HG03045 (cell line): ENCODE measurements at regions not wholly inside any gene's neighbourhood (a gene's known extent, or its start where the extent isn't known, plus 50 kb on each side); places are given as distances from the start of the nearest gene placed in this dataset.

Experiments
- ATAC-seq: cut with Tn5 transposase; IDR thresholded peaks from one replicate; pipeline ENCODE4 v1.9.1; 2021; ENCODE audit warnings: mild to moderate bottlenecking, moderate library complexity; ENCODE audit not compliant: unreplicated experiment

DNA sequence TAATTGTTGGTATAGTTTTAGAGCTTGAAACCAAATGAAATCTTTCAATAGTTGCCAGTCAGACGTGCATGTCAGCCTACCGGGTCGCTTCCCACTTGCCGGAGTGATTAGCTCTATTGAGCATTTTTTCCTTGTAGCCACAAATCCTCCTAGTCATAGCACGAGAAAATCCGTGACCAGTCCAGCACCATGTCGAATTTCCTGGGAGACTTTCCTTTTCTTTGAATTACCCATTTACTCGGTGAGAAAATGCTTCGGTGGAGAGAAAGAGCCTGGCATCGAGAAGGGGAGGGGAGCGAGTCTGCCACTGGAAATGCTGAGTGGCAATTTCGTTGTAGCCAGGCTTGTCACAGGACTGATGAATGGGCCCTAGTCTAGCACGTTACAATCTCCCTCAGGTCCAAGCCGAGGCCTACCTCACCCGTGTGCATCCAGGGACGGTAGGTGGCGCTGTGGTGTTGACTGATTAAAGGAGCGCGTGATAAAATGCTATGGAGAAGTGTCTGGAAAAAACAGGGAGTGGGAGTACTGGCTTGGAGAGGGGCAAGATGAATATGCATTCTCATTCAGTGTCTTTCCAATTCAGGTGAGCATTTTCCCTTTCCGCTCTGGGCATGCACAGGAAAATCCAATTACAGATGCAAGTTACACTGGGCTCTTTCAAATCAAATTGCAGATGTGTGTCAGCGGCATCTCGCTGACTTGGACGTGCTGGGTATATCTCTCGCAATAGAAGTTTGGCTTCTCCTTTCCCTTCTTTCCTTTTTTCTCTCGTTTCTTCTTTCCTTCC lies 238.8 kb downstream of the EDEM1 start:
- ATAC-seq: peak; percentile 43

DNA sequence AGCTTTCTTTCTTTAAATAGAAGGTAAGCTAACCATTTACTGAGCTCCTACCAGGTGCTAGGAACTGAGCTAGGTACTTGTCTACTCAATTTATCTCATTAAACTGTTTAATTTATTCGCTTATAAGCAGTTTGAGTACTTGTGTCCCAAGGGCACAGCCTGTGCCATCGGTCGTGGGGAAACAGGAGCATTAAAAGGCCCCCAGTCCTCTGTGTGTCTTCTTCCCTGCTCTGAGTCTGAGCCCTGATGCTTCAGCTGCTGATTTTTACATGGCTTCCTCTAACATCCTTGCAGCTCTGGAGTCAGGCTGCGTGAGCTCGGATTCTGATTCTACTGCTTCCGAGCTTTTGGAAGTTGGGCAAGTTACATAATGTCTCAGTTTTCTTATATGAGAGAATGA lies 239.5 kb downstream of the EDEM1 start:
- no peak for ATAC-seq

DNA sequence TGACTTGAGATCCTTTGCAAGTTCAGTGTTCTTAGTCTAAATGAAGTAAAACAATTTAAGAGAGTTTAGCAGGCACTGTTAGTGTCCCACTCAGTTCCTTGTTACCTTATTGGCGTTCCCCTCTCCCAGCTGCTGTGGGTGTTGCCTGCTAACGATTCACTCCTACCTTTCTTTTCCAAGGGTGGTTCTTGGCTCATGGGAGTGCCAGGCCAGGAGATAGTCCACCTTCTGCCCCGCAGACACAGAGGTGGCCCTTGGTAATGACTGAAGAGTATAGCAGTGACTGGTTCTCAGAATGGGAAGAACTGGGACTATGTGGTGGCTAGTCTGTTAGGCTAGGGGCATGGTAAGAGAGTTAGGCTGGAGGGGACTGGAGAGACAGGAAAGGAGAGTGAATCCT lies 240.4 kb downstream of the EDEM1 start:
- no peak for ATAC-seq

DNA sequence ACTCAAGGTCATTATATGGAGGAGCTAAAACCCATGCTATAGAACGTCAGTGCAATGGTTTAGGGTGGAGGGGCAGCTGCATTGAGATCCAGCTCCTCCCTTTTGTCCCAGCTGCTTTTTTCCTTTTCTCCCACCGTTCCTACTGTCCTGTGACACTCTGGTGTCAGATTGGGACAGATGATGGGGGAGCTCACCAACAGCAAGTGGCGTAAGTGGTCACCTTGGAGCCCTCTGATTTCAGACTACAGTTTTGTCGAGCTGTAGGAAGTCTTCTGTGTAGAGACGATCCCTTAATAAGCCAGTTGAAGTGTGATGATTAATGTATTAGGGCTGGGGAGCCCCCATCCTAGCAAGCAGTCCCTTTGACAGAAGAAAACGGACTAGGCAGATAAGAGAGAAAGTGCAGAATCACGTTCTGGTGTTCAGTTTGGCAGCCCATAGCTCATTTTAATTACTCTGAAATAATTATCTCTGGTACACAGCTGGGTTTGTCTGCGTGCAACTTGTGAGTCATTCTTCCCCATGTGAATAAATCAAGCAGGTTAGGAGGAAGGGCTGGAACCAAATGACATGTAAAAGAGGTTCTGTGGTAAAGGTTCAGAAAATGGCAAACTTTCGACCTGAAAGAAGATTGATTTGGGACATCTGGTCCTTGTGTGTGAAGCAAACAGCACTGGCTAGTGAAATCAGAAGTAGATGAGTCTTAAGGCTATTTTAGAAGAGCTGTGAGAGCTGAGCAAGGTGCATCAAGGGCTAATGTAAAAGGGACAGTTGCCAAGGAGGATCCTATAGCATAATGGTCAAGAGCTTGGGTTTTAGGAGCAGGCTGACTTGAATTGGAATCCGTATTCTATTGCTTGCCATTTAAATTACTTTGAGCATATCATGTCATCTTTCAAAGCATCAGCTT lies 241.4 kb downstream of the EDEM1 start:
- peak; percentile 88 for ATAC-seq

DNA sequence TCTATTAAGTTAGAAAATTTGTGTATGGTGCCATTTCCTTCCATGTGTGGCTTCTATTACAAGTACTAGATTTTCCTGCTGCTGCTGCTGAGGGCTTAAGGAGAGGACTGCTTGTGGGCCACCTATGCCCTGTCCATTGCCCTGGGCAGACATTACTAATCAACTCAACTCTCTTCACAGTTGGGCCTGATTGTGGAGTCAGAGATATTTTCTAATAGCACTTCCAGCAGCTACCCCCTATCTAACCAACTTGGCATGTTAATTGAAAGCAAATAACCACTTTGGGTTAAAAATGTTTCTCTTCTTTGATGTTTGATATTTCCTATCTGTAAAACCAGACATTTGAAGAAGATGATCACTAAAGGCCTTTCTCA lies 242.0 kb downstream of the EDEM1 start:
- no peak for ATAC-seq

DNA sequence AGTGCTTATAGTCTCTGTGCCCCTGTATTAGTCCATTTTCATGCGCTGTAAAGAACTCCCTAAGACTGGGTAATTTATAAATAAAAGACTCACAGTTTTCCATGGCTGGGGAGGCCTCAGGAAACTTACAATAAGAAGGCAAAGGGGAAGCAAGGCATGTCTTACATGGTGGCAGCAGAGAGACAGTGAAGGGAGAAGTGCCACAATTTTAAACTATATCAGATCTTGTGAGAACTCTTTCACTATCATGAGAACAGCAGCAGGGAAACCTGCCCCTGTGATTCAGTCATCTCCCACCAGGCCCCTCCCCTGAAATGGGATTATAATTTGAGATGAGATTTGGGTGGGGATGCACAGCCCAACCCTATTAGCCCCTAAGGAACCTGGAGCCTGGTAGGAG lies 243.2 kb downstream of the EDEM1 start:
- ATAC-seq: no peak

DNA sequence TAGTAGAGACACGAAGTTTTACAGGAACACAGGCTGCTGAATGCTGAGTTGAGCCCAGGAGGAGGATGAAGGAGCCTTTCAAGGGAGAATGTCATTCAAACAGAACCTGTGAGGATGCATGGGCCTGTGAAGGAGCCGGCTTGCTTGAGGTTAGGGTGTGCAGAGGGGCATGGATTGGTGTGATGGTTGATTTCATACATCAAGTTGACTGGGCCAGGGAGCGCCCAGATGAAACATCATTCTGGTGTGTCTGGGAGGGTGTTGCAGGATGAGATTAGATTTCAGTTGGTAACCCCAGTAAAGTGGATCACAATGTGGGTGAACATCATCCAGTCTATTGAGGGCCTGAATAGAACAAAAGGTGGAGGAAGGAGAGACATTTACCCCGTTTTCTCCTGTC lies 243.6 kb downstream of the EDEM1 start:
- ATAC-seq: no peak

DNA sequence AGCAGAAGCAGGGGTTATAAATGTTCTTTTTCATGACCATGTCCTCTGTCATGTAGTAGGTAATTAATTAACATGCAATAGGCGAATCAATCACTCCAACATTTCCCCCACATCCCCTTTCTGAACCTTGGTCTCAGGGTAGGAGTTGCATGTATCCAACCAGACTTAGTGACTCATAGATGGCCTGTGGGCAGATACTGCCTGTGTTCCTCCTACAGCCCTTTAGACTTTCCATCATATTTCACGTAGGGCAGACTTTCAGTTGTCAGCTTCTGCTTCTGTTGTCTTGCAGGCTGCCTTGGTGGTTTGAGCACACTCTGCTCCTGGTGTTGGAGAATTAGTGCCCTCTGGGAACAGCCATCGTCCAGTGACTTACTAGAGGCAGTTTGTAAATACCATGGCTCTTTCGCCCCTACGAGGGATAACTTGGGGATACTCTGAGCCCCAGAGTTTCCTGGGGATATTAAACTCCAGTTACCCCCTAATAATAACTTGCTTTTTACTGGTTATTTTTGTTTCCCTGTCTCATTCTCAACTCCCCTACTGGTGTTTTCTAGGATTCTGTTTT lies 244.4 kb downstream of the EDEM1 start:
- no peak for ATAC-seq

DNA sequence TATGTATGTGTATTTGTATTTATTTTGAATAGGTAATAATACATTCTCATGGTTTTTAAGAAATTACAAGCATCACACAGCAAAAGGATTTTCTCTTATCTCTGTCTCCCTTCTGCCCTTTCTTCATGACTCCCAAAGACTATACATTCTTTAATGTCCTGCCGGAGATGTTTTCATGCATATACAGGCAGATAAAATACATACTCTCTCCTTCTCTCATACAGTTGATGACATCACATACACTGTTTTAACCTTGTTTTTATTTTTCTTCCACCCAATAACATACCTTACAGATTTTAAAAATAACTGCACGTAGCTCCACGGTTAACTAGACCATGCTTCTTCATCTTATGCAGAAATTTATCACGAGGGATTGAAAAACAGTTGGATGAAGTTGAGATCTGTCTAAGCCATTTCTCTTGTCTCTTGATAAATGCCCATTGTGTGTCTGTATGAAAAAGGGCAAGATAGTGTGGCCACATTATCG lies 249.8 kb downstream of the EDEM1 start:
- ATAC-seq: no peak

DNA sequence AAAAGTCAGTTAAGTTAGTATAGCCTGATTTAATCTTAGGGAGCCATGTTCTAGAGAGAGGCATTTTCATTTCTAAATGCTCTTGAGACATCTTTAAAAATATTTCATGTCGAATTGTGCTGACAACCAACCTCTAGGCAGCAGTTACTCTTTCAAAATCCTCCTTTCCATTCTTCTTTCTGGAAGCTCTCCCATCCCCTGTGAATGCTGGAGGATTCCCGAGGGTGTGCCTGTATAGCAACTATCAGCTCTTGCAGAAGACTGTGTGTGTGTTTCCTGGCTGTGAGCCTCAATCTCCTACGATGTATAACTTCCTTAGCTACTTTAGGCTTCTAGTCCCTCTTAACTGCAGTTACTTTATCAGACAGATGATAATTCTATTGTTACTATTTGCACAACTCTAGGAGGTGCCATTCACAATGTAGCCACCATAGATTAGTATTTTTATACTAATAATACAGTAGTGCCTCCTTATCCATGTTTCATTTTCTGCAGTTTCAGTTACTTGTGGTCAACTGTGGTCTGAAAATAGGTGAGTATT lies 250.3 kb downstream of the EDEM1 start:
- ATAC-seq: no peak

DNA sequence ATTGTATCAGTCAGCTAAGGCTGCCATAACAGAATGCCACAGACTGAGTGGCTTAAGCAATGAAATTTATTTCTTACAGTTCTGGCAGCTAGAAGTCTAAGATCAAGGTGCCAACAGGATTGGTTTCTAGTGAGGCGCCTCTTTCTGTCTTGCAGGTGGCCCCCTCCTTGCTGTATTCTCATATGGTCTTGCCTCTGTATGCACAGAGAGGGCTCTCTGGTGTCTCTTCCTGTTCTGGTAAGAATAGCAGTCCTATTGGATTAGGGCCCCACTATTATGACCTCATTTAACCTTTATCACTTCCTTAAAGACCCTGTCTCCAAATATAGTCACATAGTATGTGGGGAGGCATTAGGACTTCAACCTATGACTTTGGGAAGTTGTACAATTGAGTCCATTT lies 253.9 kb downstream of the EDEM1 start:
- ATAC-seq: no peak

DNA sequence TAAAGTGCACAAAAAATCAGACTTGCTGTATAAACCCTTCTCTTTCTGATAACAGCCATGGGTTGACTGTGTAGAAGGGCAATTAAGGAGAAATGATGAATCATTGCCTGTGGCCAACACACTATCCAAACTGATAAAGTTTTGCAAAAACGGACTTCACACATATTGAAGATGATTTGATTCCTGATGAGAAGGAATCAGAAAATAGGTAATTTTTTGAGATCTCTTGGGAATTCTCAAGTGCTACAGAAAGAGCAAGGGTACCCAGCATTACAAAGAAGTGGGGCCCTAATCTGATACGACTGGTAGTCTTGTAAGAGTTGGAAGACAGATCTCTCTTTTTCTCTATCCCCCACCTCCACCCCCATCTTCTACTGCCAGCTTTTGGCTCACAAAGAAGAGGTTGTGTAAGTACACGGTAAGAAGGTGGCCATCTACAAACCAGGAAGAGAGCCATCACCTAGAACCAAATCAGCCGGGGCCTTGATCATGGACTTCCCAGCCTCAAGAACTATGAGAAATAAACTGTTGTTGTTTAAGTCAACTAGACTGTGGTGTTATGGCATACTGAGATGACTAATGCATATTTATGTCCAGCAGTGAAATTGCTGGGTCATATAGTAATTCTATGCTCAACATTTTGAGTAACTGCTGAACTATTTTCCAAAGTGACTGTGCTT lies 254.7 kb downstream of the EDEM1 start:
- ATAC-seq: no peak

DNA sequence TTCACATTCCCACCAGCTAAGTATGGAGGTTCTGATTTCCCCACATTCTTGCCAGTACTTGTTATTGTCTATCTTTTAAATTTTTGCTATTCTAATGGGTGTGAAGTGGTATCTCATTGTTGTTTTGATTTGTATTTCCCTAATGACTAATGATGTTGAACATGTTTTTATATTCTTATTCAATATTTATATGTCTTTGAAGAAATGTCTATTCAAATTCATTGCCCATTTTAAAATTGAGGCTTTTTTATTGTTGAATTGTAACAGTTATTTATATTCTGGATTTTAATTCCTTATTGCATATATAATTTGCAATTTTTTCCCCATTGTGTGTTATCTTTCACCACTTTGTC lies 255.3 kb downstream of the EDEM1 start:
- ATAC-seq: no peak

DNA sequence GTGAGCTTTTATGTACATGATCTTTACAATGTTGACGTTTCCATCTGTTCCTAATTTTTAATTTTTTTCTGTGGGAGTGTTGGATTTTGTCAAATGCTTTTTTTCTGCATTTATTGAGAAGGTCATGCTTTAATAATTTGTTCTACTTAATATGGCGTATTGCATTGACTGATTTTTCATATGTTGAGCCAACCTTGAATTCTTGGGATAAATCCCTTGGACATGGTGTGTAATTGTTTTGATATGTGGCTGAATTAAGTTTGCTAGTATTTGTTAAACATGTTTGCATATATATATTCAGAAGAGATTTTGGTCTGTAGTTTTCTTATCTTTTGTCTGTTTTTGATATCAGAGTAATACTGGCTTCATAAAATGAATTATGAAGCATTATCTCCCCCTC lies 256.7 kb downstream of the EDEM1 start:
- no peak for ATAC-seq

DNA sequence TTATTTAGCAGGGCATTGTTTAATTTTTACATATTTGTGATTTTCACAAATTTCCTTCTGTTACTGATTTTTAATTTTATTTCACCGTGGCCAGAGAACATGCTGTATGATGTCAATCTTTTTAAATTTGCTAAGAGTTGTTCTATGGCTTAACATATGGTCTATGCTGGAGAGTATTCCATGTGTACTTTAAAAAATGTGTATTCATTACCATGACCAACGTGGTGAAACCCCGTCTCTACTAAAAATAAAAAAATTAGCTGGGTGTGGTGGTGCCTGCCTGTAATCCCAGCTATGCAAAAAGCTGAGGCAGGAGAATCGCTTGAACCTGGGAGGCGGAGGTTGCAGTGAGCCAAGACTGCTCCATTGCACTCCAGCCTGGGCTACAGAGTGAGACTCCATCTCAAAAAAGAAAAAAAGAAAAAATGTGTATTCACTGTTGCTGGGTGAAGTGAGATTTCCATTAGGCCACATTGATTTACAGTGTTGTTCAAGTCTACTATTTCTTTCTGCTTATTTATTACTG lies 258.2 kb downstream of the EDEM1 start:
- no peak for ATAC-seq

DNA sequence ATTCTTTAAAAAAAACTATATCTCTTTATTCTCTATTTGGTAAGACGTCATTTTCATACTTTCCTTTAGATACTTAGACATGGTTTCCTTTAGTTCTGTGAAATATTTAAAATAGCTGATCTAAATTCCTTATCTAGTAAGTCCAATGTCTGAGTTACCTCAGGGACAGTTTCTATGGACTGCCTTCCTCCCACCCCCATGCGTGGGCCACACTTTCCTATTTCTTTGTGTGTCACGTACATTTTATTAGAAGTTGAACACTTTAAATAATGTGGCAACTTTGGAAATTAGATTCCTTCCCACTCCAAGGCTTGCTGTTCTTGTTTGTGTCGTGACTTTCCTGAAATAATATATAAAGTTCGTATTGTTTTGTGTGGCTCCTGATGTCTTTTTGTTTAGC lies 260.7 kb downstream of the EDEM1 start:
- ATAC-seq: no peak

DNA sequence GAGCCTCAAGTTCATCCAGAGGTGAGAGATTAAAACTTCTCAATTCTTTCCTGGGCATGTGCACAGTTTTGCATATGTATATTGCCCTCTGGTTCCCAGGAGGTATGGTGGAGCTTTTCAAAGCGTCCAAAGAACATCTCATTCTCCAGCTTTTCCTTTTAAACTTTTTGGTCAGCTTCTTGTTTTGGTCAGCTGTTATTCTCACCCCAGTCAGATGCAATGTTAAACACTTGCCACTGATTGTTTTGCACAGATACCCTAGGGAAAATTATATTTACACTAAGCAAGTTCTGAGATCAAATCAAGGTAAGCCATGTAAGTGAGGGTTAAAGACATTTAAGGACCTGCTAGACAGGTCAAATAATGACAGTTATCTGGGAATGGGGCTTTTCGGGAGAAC lies 261.3 kb downstream of the EDEM1 start:
- no peak for ATAC-seq

DNA sequence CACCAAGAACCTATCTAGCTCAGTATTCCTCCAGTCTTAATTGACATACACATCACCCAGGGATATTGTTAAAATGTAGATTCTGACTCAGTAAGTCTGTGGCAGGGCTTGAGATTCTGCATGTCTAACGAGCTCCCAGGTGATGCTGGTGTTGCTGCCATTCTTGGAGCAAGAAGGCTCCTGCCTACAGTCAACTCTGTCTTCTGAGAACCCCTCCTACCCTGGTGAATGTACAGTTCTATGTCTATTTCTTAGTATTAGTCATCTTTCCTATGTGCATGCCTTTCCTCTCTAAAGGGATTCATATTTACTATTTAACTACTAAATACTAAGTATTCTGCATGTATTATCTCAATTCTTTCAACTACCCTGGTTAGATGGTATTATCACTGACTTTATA lies 268.7 kb downstream of the EDEM1 start:
- peak; percentile 53 for ATAC-seq

DNA sequence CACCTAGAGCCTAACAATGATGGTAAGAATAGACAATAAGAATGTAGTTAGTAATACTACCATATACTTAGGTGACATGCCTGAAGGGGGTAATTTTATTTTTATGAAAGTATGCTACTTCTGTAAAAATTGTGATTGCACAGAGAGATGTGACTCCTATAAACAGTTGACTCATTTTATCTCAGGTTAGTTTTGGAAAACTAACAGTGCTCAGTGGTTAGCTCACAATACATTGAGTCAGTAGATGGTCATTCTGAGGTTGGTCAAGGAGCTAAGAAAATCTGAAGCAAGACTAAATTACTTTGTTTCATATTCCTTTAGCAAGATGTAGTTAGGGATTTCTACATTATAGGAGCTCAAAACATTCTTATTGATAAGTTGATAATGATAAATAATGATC lies 271.0 kb downstream of the EDEM1 start:
- no peak for ATAC-seq

DNA sequence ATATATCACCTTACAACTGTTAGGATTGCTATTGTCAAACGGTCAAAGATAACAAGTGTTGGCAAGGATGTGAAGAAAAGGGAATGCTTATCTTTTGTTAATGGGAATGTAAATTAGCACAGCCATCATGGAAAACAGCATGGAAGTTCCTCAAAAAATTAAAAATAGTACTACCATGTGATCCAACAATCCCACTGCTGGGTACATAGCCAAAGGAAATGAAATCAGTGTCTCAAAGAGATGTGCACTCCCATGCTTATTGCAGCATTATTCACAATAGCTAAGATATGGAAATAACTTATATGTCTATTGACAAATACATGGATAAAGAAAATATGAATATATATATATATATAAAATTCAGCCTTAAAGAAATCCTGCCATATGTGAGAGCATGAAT lies 274.6 kb downstream of the EDEM1 start:
- ATAC-seq: no peak

DNA sequence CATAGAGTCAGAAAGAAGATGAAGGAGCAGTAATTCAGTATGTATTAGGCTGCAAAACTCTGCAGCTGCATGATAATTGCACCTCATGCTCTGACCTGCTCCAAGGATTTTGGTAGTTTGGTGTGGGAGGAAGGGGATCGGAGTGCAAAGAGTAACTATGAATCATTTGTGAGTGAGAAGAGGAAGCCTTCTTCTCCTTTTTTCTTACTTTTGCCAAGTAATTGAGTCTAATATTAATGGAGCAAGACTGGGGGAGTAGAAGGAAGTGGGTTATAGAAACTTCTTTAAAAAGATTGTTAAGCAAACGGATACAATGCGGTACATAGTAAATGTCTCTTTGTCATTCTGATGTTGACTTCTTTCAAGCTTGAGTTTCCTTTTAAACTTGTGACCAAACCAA lies 276.5 kb downstream of the EDEM1 start:
- no peak for ATAC-seq
